Esophagus squamous epithelium (tissue), 5 donors: ENCODE measurements at regions not wholly inside any gene's neighbourhood (a gene's known extent, or its start where the extent isn't known, plus 50 kb on each side); places are given as distances from the start of the nearest gene placed in this dataset.
"Not testable (repeated sequence)": the region's sequence is repeated elsewhere in the genome, so short reads cannot be mapped to it uniquely, and the experiment has no call there.

Experiments
- DNase-seq: peaks from one replicate; lab custom pipeline; 2025; lab: John Stamatoyannopoulos, UW
- H3K27ac ChIP-seq, 4 donors: fragments of 200-600 bp; sonication (generic); one replicate each; pipeline ENCODE4 v1.5.1; 2016 to 2019; ENCODE audit warnings: mild to moderate bottlenecking in 1 of 4
- H3K27me3 ChIP-seq, 4 donors: fragments of 200-600 bp; sonication (generic); 1 replicate in 3 of 4; 2 replicates in 1 of 4; pipeline versions ENCODE4 v1.5.1 to v1.6.0; 2017 to 2021; ENCODE audit warnings: antibody characterized with exemption in 1 of 4
- H3K36me3 ChIP-seq, 3 donors: fragments of 200-600 bp; sonication (generic); one replicate each; pipeline ENCODE4 v1.5.1; 2016 to 2019
- H3K4me1 ChIP-seq, 3 donors: fragments of 200-600 bp; sonication (generic); one replicate each; pipeline ENCODE4 v1.5.1; 2017 to 2019
- H3K4me3 ChIP-seq, 4 donors: fragments of 200-600 bp; sonication (generic); 1 replicate in 3 of 4; 2 replicates in 1 of 4; pipeline ENCODE4 v1.5.1; 2016 to 2019; ENCODE audit warnings: mild to moderate bottlenecking in 2 of 4, moderate library complexity in 1 of 4
- H3K9me3 ChIP-seq, 3 donors: fragments of 200-600 bp; sonication (generic); one replicate each; pipeline ENCODE4 v1.5.1; 2016 to 2019
- CTCF ChIP-seq, 6 experiments: fragments of 450-650 bp in 4 of 6; fragments of 200-600 bp in 2 of 6; sonication (generic) in 2 of 6; IDR thresholded peaks; one replicate each; pipeline ENCODE4 v1.5.1; 2016 to 2019; ENCODE audit warnings: antibody characterized with exemption in 6 of 6, mild to moderate bottlenecking in 4 of 6, moderate library complexity in 4 of 6
- POLR2A ChIP-seq, 4 donors: fragments of 450-650 bp; IDR thresholded peaks; one replicate each; pipeline ENCODE4 v1.6.1; 2017; ENCODE audit warnings: antibody characterized with exemption in 4 of 4, mild to moderate bottlenecking in 4 of 4, moderate library complexity in 3 of 4
- WGBS, 2 donors: methylation state at CpG; one replicate each; pipeline ENCODE4 v1.1.5; 2018; 5-methylcytosine and 5-hydroxymethylcytosine counted together
- intact Hi-C: fragments of 100-400 bp; cut with DNase I; formaldehyde crosslinking; loops from one replicate; pipeline ENCODE4 v1.15.0; 2022
- donor health status: DM: yes; HTN: yes; CAD: no.

GRCh38 chrX:143319526-143319925, 197.7 kb downstream of the SPANXN3 start:
- H3K27ac ChIP-seq: no peak overlapping the region
- H3K27me3 ChIP-seq: no peaks in the 10 kb centered on the region
- DNase-seq: no peak
- WGBS, 2 donors: 60 to 86% methylated on average over 5 of the region's 6 CpGs
- no peak overlapping the region for H3K4me3 ChIP-seq
- no peaks in the 10 kb centered on the region for H3K4me1 ChIP-seq
- no peak for TF ChIP-seq CTCF (IDR thresholded peaks at IDR 0.05)
- TF ChIP-seq POLR2A (IDR thresholded peaks at IDR 0.05): no peak
- H3K9me3 ChIP-seq: no peaks in the 10 kb centered on the region
- H3K36me3 ChIP-seq: no peaks in the 10 kb centered on the region
- intact Hi-C loops: no loop called here

- H3K27me3 ChIP-seq, intact Hi-C loops, DNase-seq, H3K4me1 ChIP-seq, H3K36me3 ChIP-seq, H3K9me3 ChIP-seq, H3K4me3 ChIP-seq, H3K27ac ChIP-seq: not testable (repeated sequence)
- WGBS, 2 donors: no CpG with 5 or more reads among the region's 2 CpGs
These were observed 198.4 kb downstream of the SPANXN3 start for GRCh38 chrX:143318857-143319256.

- DNase-seq: no peak
- Histone ChIP-seq H3K36me3 (no peaks in the 10 kb centered on the region), H3K4me1 (no peaks in the 10 kb centered on the region), H3K27me3 (no peaks in the 10 kb centered on the region), H3K27ac (no peak overlapping the region), H3K4me3 (no peak overlapping the region), H3K9me3 (no peaks in the 10 kb centered on the region)
- 43 to 48% methylated on average over 3 to 9 of the region's 9 CpGs for WGBS, 2 donors
- TF ChIP-seq CTCF (IDR thresholded peaks at IDR 0.05): no peak
- TF ChIP-seq POLR2A (IDR thresholded peaks at IDR 0.05): no peak
- intact Hi-C loops: no loop called here
These were observed 210.0 kb downstream of the SPANXN3 start for GRCh38 chrX:143306991-143307937.

- DNase-seq: no peak
- Histone ChIP-seq H3K9me3 (no peaks in the 10 kb centered on the region), H3K4me3 (no peak overlapping the region), H3K36me3 (no peaks in the 10 kb centered on the region), H3K4me1 (no peaks in the 10 kb centered on the region), H3K27ac (no peak overlapping the region), H3K27me3 (no peaks in the 10 kb centered on the region)
- TF ChIP-seq CTCF (IDR thresholded peaks at IDR 0.05) (no peak), POLR2A (IDR thresholded peaks at IDR 0.05) (no peak)
- 53 to 54% methylated on average over 1 to 2 of the region's 2 CpGs for WGBS, 2 donors
- intact Hi-C loops: no loop called here
These were observed 212.8 kb downstream of the SPANXN3 start for GRCh38 chrX:143304518-143304917.

GRCh38 chrX:143304025-143304424, 213.2 kb downstream of the SPANXN3 start:
- Histone ChIP-seq H3K4me1 (no peaks in the 10 kb centered on the region), H3K4me3 (no peak overlapping the region), H3K9me3 (no peaks in the 10 kb centered on the region), H3K27ac (no peak overlapping the region), H3K36me3 (no peaks in the 10 kb centered on the region), H3K27me3 (no peaks in the 10 kb centered on the region)
- intact Hi-C loops: no loop called here
- WGBS, 2 donors: 60 to 62% methylated on average over 2 of the region's 2 CpGs
- no peak for DNase-seq
- TF ChIP-seq CTCF (IDR thresholded peaks at IDR 0.05) (no peak), POLR2A (IDR thresholded peaks at IDR 0.05) (no peak)
